Skeletal muscle tissue (tissue), 3 donors: ENCODE measurements at regions not wholly inside any gene's neighbourhood (a gene's known extent, or its start where the extent isn't known, plus 50 kb on each side); places are given as distances from the start of the nearest gene placed in this dataset.
"Not testable (repeated sequence)": the region's sequence is repeated elsewhere in the genome, so short reads cannot be mapped to it uniquely, and the experiment has no call there.

Experiments
- H3K27ac ChIP-seq: one replicate; pipeline ENCODE4 v1.7.0; 2013; ENCODE audit warnings: mild to moderate bottlenecking, low read depth, low read length, inconsistent platforms
- H3K27me3 ChIP-seq, 3 donors: one replicate each; pipeline ENCODE4 v1.7.0; 2013; ENCODE audit warnings: low read length in 3 of 3; ENCODE audit not compliant: control insufficient read depth in 3 of 3, insufficient read depth in 3 of 3
- H3K36me3 ChIP-seq, 3 donors: one replicate each; pipeline ENCODE4 v1.7.0; 2013; ENCODE audit warnings: low read length in 3 of 3; ENCODE audit not compliant: control insufficient read depth in 3 of 3, insufficient read depth in 3 of 3
- H3K4me1 ChIP-seq, 3 donors: one replicate each; pipeline ENCODE4 v1.7.0; 2013; ENCODE audit warnings: low read length in 3 of 3, mild to moderate bottlenecking in 3 of 3; ENCODE audit not compliant: control insufficient read depth in 3 of 3, insufficient read depth in 3 of 3
- H3K4me3 ChIP-seq, 3 donors: one replicate each; pipeline ENCODE4 v1.7.0; 2013; ENCODE audit warnings: low read length in 3 of 3
- H3K9ac ChIP-seq, 3 donors: one replicate each; pipeline ENCODE4 v1.7.0; 2013; ENCODE audit warnings: low read length in 3 of 3, mild to moderate bottlenecking in 3 of 3, moderate library complexity in 2 of 3, low read depth in 1 of 3
- H3K9me3 ChIP-seq, 3 donors: one replicate each; pipeline ENCODE4 v1.7.0; 2013; ENCODE audit warnings: low read length in 3 of 3; ENCODE audit not compliant: control insufficient read depth in 3 of 3
- donor health status: Osteomylitis.

GRCh38 chr5:120164037-120164436 lies 300.1 kb upstream of the PRR16 start:
- Histone ChIP-seq H3K27ac (no peak overlapping the region), H3K9me3 (no peaks in the 10 kb centered on the region), H3K4me3 (no peak overlapping the region), H3K27me3 (no peaks in the 10 kb centered on the region), H3K4me1 (no peaks in the 10 kb centered on the region), H3K36me3 (no peaks in the 10 kb centered on the region), H3K9ac (no peak overlapping the region)

- no peaks in the 10 kb centered on the region for H3K9me3 ChIP-seq
- H3K27me3 ChIP-seq = no peaks in the 10 kb centered on the region
- no peak overlapping the region for H3K27ac ChIP-seq
Measured at GRCh38 chr5:120164986-120165385, 299.1 kb upstream of the PRR16 start.

GRCh38 chr5:120173125-120173524 lies 291.0 kb upstream of the PRR16 start:
- Histone ChIP-seq H3K4me1 (no peaks in the 10 kb centered on the region), H3K4me3 (no peak overlapping the region), H3K27me3 (no peaks in the 10 kb centered on the region), H3K9me3 (peaks cover 0 to 2% (median 0%) of the 10 kb centered on the region in 3 donors), H3K27ac (no peak overlapping the region), H3K9ac (no peak overlapping the region), H3K36me3 (no peaks in the 10 kb centered on the region)

More at GRCh38 chr5:120164986-120165385, 299.1 kb upstream of the PRR16 start:
- Histone ChIP-seq H3K4me3 (no peak overlapping the region), H3K36me3 (no peaks in the 10 kb centered on the region), H3K9ac (no peak overlapping the region), H3K4me1 (no peaks in the 10 kb centered on the region)

GRCh38 chr5:120174089-120174488 lies 290.0 kb upstream of the PRR16 start:
- no peak overlapping the region for H3K27ac ChIP-seq
- H3K27me3 ChIP-seq = no peaks in the 10 kb centered on the region

GRCh38 chr5:120181238-120181637 lies 282.9 kb upstream of the PRR16 start:
- not testable (repeated sequence) for H3K36me3 ChIP-seq, H3K9me3 ChIP-seq, H3K9ac ChIP-seq, H3K27me3 ChIP-seq, H3K4me3 ChIP-seq, H3K27ac ChIP-seq, H3K4me1 ChIP-seq

More at GRCh38 chr5:120174089-120174488, 290.0 kb upstream of the PRR16 start:
- Histone ChIP-seq H3K4me1 (no peaks in the 10 kb centered on the region), H3K4me3 (no peak overlapping the region), H3K36me3 (no peaks in the 10 kb centered on the region), H3K9me3 (peaks cover 0 to 2% (median 0%) of the 10 kb centered on the region in 3 donors), H3K9ac (no peak overlapping the region)

GRCh38 chr5:120194650-120195049 lies 269.4 kb upstream of the PRR16 start:
- H3K9me3 ChIP-seq, H3K27me3 ChIP-seq: not testable (repeated sequence)

GRCh38 chr5:120199559-120199958 lies 264.5 kb upstream of the PRR16 start:
- no peaks in the 10 kb centered on the region for H3K9me3 ChIP-seq
- H3K4me1 ChIP-seq = no peaks in the 10 kb centered on the region
- H3K27ac ChIP-seq = no peak overlapping the region
- no peaks in the 10 kb centered on the region for H3K36me3 ChIP-seq
- no peaks in the 10 kb centered on the region for H3K27me3 ChIP-seq
- no peak overlapping the region for H3K4me3 ChIP-seq
- no peak overlapping the region for H3K9ac ChIP-seq

More at GRCh38 chr5:120194650-120195049, 269.4 kb upstream of the PRR16 start:
- not testable (repeated sequence) for H3K4me1 ChIP-seq, H3K36me3 ChIP-seq, H3K27ac ChIP-seq, H3K4me3 ChIP-seq, H3K9ac ChIP-seq

- Histone ChIP-seq H3K36me3 (no peaks in the 10 kb centered on the region), H3K4me1 (no peaks in the 10 kb centered on the region), H3K9ac (no peak overlapping the region), H3K27me3 (no peaks in the 10 kb centered on the region), H3K4me3 (no peak overlapping the region), H3K27ac (no peak overlapping the region), H3K9me3 (peaks cover 0 to 2% (median 0%) of the 10 kb centered on the region in 3 donors)
Measured at GRCh38 chr5:120207129-120207528, 257.0 kb upstream of the PRR16 start.

GRCh38 chr5:120217001-120217400 lies 247.1 kb upstream of the PRR16 start:
- Histone ChIP-seq H3K4me1 (no peaks in the 10 kb centered on the region), H3K27me3 (no peaks in the 10 kb centered on the region), H3K4me3 (no peak overlapping the region), H3K27ac (no peak overlapping the region), H3K9ac (no peak overlapping the region), H3K36me3 (no peaks in the 10 kb centered on the region), H3K9me3 (no peaks in the 10 kb centered on the region)

- H3K36me3 ChIP-seq = no peaks in the 10 kb centered on the region
- no peak overlapping the region for H3K9ac ChIP-seq
- H3K9me3 ChIP-seq = no peaks in the 10 kb centered on the region
- no peaks in the 10 kb centered on the region for H3K27me3 ChIP-seq
- H3K4me1 ChIP-seq = no peaks in the 10 kb centered on the region
- no peak overlapping the region for H3K4me3 ChIP-seq
- H3K27ac ChIP-seq = no peak overlapping the region
Measured at GRCh38 chr5:120219988-120220387, 244.1 kb upstream of the PRR16 start.

- no peaks in the 10 kb centered on the region for H3K27me3 ChIP-seq
- H3K9ac ChIP-seq = no peak overlapping the region
- H3K4me3 ChIP-seq = no peak overlapping the region
- H3K36me3 ChIP-seq = no peaks in the 10 kb centered on the region
- H3K9me3 ChIP-seq = no peaks in the 10 kb centered on the region
- H3K27ac ChIP-seq = no peak overlapping the region
- no peaks in the 10 kb centered on the region for H3K4me1 ChIP-seq
Measured at GRCh38 chr5:120225524-120225923, 238.6 kb upstream of the PRR16 start.
